SK-N-SH (cell line): ENCODE measurements at regions not wholly inside any gene's neighbourhood (a gene's known extent, or its start where the extent isn't known, plus 50 kb on each side); places are given as distances from the start of the nearest gene placed in this dataset.
A peak's percentile ranks its signal among the peaks of the same experiment; 100 is the strongest.

Experiments
- CTCF ChIA-PET: fragments of 300-600, 350-600 bp; formaldehyde crosslinking; extraction: SDS; loops from one replicate; lab custom pipeline; 2021; lab: Yijun Ruan, JAX
- POLR2A ChIA-PET: fragments of 350-600 bp; sonication (Branson Sonifier 250); formaldehyde crosslinking; extraction: SDS; loops from one replicate; lab custom pipeline; 2020; ENCODE audit warnings: antibody characterized with exemption, inconsistent platforms; lab: Yijun Ruan, JAX
- DNase-seq: peaks from one replicate; pipeline ENCODE4 v3.0.0; 2012
- H2AFZ ChIP-seq: fragments of 200-600 bp; sonication (generic); 2 replicates; pipeline ENCODE4 v1.8.1; 2016; ENCODE audit warnings: antibody characterized with exemption, mild to moderate bottlenecking, low read depth
- H3F3A ChIP-seq: fragments of 200-600 bp; sonication (generic); replicated peaks from 2 replicates; pipeline ENCODE3; 2016; ENCODE audit warnings: antibody characterized with exemption, mild to moderate bottlenecking; ENCODE audit not compliant: insufficient read depth
- H3K27ac ChIP-seq, 2 experiments: fragments of 200-500 bp in 1 of 2; fragments of 200-600 bp in 1 of 2; sonication (Bioruptor generic) in 1 of 2; sonication (generic), shearing (Covaris generic) in 1 of 2; 2 replicates each; pipeline versions ENCODE4 v1.5.1 to v1.6.1; 2014 to 2016; ENCODE audit warnings: low read depth in 2 of 2, inconsistent platforms in 1 of 2, low read length in 1 of 2, mild to moderate bottlenecking in 1 of 2, mixed read lengths in 1 of 2
- H3K27me3 ChIP-seq: fragments of 200-600 bp; sonication (generic), shearing (Covaris generic); 2 replicates; pipeline ENCODE4 v1.6.1; 2016; ENCODE audit warnings: mixed run types; ENCODE audit not compliant: insufficient read depth
- H3K36me3 ChIP-seq, 2 experiments: fragments of 200-500 bp in 1 of 2; fragments of 200-600 bp in 1 of 2; sonication (Bioruptor generic) in 1 of 2; sonication (generic) in 1 of 2; replicated peaks in 1 of 2; 2 replicates each; pipeline versions ENCODE3 to v1.5.1; 2014 to 2016; ENCODE audit warnings: low read length in 1 of 2, mild to moderate bottlenecking in 1 of 2; ENCODE audit not compliant: insufficient read depth in 2 of 2, control insufficient read depth in 1 of 2
- H3K4me1 ChIP-seq, 2 experiments: fragments of 200-500 bp in 1 of 2; fragments of 200-600 bp in 1 of 2; sonication (Bioruptor generic) in 1 of 2; sonication (generic), shearing (Covaris generic) in 1 of 2; 2 replicates each; pipeline versions ENCODE4 v1.5.1 to v1.6.1; 2014 to 2016; ENCODE audit warnings: low read depth in 1 of 2, low read length in 1 of 2, mixed run types in 1 of 2; ENCODE audit not compliant: insufficient read depth in 2 of 2, control insufficient read depth in 1 of 2
- H3K4me2 ChIP-seq: fragments of 200-600 bp; sonication (generic), shearing (Covaris generic); 2 replicates; pipeline ENCODE4 v1.6.1; 2017; ENCODE audit warnings: mixed run types
- H3K4me3 ChIP-seq, 2 experiments: fragments of 200-500 bp in 1 of 2; fragments of 200-600 bp in 1 of 2; sonication (Bioruptor generic) in 1 of 2; sonication (generic), shearing (Covaris generic) in 1 of 2; 2 replicates each; pipeline versions ENCODE4 v1.5.1 to v1.8.1; 2014 to 2016; ENCODE audit warnings: low read depth in 2 of 2, inconsistent platforms in 1 of 2, low read length in 1 of 2, mild to moderate bottlenecking in 1 of 2, mixed read lengths in 1 of 2, moderate library complexity in 1 of 2
- H3K79me2 ChIP-seq: fragments of 200-600 bp; sonication (generic); 2 replicates; pipeline ENCODE4 v1.8.1; 2017; ENCODE audit warnings: mild to moderate bottlenecking; ENCODE audit not compliant: insufficient read depth
- H3K9ac ChIP-seq: fragments of 200-600 bp; sonication (generic); 2 replicates; pipeline ENCODE4 v1.6.1; 2017; ENCODE audit warnings: mixed run types
- H3K9me2 ChIP-seq: fragments of 200-600 bp; sonication (generic); 2 replicates; pipeline ENCODE4 v1.6.1; 2017; ENCODE audit warnings: mixed run types
- H3K9me3 ChIP-seq: fragments of 200-600 bp; sonication (generic); 2 replicates; pipeline ENCODE4 v1.6.1; 2017; ENCODE audit warnings: mixed run types, mild to moderate bottlenecking, moderate library complexity
- H4K20me1 ChIP-seq: fragments of 200-600 bp; sonication (generic); 2 replicates; pipeline ENCODE4 v1.6.1; 2017; ENCODE audit warnings: mild to moderate bottlenecking, mixed run types; ENCODE audit not compliant: insufficient read depth
- CTCF ChIP-seq: fragments of 200-600 bp; sonication (generic); IDR thresholded peaks from 2 replicates; pipeline ENCODE4 v1.6.1; 2017; ENCODE audit warnings: antibody characterized with exemption, mild to moderate bottlenecking, moderate library complexity
- EZH2phosphoT487 ChIP-seq: fragments of 200-600 bp; sonication (generic); IDR thresholded peaks from 2 replicates; pipeline ENCODE4 v1.6.1; 2017; ENCODE audit warnings: low read depth, mixed run types, mild to moderate bottlenecking, antibody characterized with exemption, moderate library complexity, borderline replicate concordance
- FOXJ3 ChIP-seq: sonication (generic); formaldehyde crosslinking; IDR thresholded peaks from 2 replicates; pipeline ENCODE4 v1.5.1; 2020; ENCODE audit warnings: mild to moderate bottlenecking, missing genetic modification reagents
- GABPA ChIP-seq: IDR thresholded peaks from 2 replicates; pipeline ENCODE4 v1.4.0; 2012; ENCODE audit warnings: low read depth, mild to moderate bottlenecking
- GATA2 ChIP-seq: sonication (generic); formaldehyde crosslinking; IDR thresholded peaks from 2 replicates; pipeline ENCODE4 v1.5.0; 2020; ENCODE audit warnings: mild to moderate bottlenecking, missing genetic modification reagents
- MEF2A ChIP-seq: IDR thresholded peaks from 2 replicates; pipeline ENCODE4 v1.4.0; 2012; ENCODE audit warnings: low read depth, borderline replicate concordance
- MXI1 ChIP-seq: IDR thresholded peaks from 2 replicates; pipeline ENCODE4 v1.6.1; 2012; ENCODE audit warnings: mild to moderate bottlenecking, low read depth, low read length, improper control_type of control experiment
- PBX3 ChIP-seq: IDR thresholded peaks from 2 replicates; pipeline ENCODE4; 2012
- RAD21 ChIP-seq: IDR thresholded peaks from 2 replicates; pipeline ENCODE4 v1.6.1; 2012; ENCODE audit warnings: mild to moderate bottlenecking, low read length
- TEAD4 ChIP-seq: IDR thresholded peaks from 2 replicates; pipeline ENCODE4 v1.4.0; 2012; ENCODE audit warnings: mild to moderate bottlenecking, borderline replicate concordance; ENCODE audit not compliant: insufficient read depth
- YY1 ChIP-seq: IDR thresholded peaks from 2 replicates; pipeline ENCODE4 v1.4.0; 2012; ENCODE audit warnings: low read depth, mild to moderate bottlenecking
- WGBS: methylation state at CpG from one replicate; pipeline ENCODE4 v1.1.6; 2017; ENCODE audit warnings: low lambda C conversion rate; 5-methylcytosine and 5-hydroxymethylcytosine counted together
- TF ChIP-seq, protein P1 (sequence below): IDR thresholded peaks from 2 replicates; pipeline ENCODE4 v1.4.0; 2012; ENCODE audit warnings: low read depth
- TF ChIP-seq, protein P2 (sequence below): IDR thresholded peaks from 2 replicates; pipeline ENCODE4 v1.6.1; 2012; ENCODE audit warnings: mild to moderate bottlenecking, low read depth, low read length, moderate library complexity

DNA sequence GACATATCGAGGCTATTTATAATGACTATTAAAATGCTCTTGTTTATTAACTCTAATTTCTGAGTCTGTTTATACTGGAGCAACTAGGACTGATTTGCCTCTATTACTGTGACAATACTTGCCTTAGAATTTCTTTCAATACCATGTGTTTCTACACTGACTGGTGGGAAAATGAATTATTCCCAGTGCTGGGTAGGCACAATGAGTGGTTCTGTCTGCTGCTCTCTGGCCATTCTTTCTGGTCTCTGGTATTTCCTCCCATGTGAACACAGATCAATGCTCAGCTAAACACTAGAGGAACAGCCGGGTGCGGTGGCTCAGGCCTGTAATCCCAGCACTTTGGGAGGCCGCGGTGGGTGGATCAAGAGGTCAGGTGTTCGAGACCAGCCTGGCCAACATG lies 390.5 kb downstream of the PRDM2 start:
- H3K4me3 ChIP-seq: no peak overlapping the region
- POLR2A ChIA-PET: no interaction called here

GRCh38 chr1:14094611-14095400 lies 394.8 kb downstream of the PRDM2 start:
- H3K27me3 ChIP-seq: no peaks in the 10 kb centered on the region
- WGBS: 50% methylated on average over 4 of the region's 4 CpGs
- no peaks in the 10 kb centered on the region for H3K9me3 ChIP-seq
- H2AFZ ChIP-seq: no peak overlapping the region
- no peaks in the 10 kb centered on the region for H3F3A ChIP-seq
- H3K36me3 ChIP-seq: no peaks in the 10 kb centered on the region
- H4K20me1 ChIP-seq: no peaks in the 10 kb centered on the region
- no peak overlapping the region for H3K27ac ChIP-seq
- no peaks in the 10 kb centered on the region for H3K4me1 ChIP-seq
- no peak overlapping the region for H3K9ac ChIP-seq
- DNase-seq: peak; percentile 26
- POLR2A ChIA-PET: no interaction called here
- CTCF ChIA-PET: interaction anchor here (0.6 to 2.7 kb wide), 5 partner anchors 14 to 637 kb away, joined by 3 to 13 read pairs (median 3); no protein-coding TSS in a partner anchor
- H3K4me2 ChIP-seq: no peak overlapping the region
- no peak overlapping the region for H3K4me3 ChIP-seq
- no peaks in the 10 kb centered on the region for H3K79me2 ChIP-seq
- H3K9me2 ChIP-seq: no peaks in the 10 kb centered on the region
- TF ChIP-seq RAD21 (peak; percentile 63), FOXJ3 (CRISPR knock-in tag) (no peak)

More for the DNA sequence above, 390.5 kb downstream of the PRDM2 start:
- WGBS: 39% methylated on average over 6 of the region's 6 CpGs
- Histone ChIP-seq H3K79me2 (no peaks in the 10 kb centered on the region), H3K36me3 (no peaks in the 10 kb centered on the region), H2AFZ (no peak overlapping the region), H3K9me2 (no peaks in the 10 kb centered on the region), H3K27ac (no peak overlapping the region), H3K9me3 (peaks cover 4% of the 10 kb centered on the region; the same call in 1 of the 2 replicates), H3K27me3 (no peaks in the 10 kb centered on the region), H4K20me1 (no peaks in the 10 kb centered on the region), H3K9ac (no peak overlapping the region), H3F3A (no peaks in the 10 kb centered on the region), H3K4me1 (no peaks in the 10 kb centered on the region), H3K4me2 (no peak overlapping the region)
- no peak for TF ChIP-seq MEF2A
- no peak for TF ChIP-seq PBX3
- CTCF ChIA-PET: interaction anchor here (0.7 kb wide), 1 partner anchor 335 kb away, joined by 3 read pairs; no protein-coding TSS in a partner anchor
- DNase-seq: no peak

DNA sequence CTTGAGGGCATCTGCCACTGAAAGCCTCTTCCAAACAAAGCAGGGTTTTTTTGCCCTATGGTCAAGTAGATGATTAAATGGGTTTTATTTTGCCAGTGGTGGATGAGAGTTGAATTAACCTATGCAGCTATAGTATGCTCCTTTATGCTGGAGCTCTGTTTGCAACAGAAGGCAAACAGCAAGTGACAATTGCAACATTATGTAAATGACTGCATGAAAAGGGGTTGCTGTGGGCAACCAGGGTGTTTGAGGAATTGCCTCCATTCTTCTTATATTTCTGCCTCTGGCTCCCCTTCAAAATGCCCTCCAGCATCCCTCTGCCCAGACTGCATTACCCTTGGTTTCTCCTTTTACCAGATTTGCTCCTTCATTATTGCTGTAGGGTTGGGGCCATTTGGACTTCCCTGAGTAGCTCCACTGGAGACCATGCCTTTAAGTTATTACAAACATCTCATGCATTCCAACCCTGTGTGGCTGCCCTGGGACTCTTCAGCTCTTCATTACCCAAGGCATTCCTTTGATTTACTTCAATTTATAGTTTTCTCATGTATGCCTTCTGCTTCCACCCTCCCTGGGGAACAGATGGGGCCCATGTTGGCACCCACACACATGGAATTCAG lies 398.4 kb downstream of the PRDM2 start:
- CTCF ChIA-PET: interaction anchor here (1.0 kb wide), 1 partner anchor 653 kb away, joined by 3 read pairs; no protein-coding TSS in a partner anchor
- TF ChIP-seq, protein P1, sequence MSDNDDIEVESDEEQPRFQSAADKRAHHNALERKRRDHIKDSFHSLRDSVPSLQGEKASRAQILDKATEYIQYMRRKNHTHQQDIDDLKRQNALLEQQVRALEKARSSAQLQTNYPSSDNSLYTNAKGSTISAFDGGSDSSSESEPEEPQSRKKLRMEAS: no peak
- TF ChIP-seq YY1 (no peak), GABPA (no peak), CTCF (no peak), EZH2phosphoT487 (no peak), TEAD4 (no peak), MXI1 (no peak), FOXJ3 (CRISPR knock-in tag) (no peak), GATA2 (CRISPR knock-in tag) (no peak)
- TF ChIP-seq, protein P2, sequence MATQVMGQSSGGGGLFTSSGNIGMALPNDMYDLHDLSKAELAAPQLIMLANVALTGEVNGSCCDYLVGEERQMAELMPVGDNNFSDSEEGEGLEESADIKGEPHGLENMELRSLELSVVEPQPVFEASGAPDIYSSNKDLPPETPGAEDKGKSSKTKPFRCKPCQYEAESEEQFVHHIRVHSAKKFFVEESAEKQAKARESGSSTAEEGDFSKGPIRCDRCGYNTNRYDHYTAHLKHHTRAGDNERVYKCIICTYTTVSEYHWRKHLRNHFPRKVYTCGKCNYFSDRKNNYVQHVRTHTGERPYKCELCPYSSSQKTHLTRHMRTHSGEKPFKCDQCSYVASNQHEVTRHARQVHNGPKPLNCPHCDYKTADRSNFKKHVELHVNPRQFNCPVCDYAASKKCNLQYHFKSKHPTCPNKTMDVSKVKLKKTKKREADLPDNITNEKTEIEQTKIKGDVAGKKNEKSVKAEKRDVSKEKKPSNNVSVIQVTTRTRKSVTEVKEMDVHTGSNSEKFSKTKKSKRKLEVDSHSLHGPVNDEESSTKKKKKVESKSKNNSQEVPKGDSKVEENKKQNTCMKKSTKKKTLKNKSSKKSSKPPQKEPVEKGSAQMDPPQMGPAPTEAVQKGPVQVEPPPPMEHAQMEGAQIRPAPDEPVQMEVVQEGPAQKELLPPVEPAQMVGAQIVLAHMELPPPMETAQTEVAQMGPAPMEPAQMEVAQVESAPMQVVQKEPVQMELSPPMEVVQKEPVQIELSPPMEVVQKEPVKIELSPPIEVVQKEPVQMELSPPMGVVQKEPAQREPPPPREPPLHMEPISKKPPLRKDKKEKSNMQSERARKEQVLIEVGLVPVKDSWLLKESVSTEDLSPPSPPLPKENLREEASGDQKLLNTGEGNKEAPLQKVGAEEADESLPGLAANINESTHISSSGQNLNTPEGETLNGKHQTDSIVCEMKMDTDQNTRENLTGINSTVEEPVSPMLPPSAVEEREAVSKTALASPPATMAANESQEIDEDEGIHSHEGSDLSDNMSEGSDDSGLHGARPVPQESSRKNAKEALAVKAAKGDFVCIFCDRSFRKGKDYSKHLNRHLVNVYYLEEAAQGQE: no peak

More for the DNA sequence above, 398.4 kb downstream of the PRDM2 start:
- Histone ChIP-seq H4K20me1 (no peaks in the 10 kb centered on the region), H3K9me3 (no peaks in the 10 kb centered on the region), H3K9me2 (no peaks in the 10 kb centered on the region), H3K9ac (no peak overlapping the region), H3K4me1 (no peaks in the 10 kb centered on the region), H3K27ac (no peak overlapping the region), H3K4me2 (no peak overlapping the region), H3K36me3 (no peaks in the 10 kb centered on the region), H2AFZ (no peak overlapping the region), H3K4me3 (no peak overlapping the region), H3K27me3 (no peaks in the 10 kb centered on the region), H3K79me2 (no peaks in the 10 kb centered on the region), H3F3A (no peaks in the 10 kb centered on the region)
- DNase-seq: no peak
- POLR2A ChIA-PET: no interaction called here
